ENCODE measurements at regions not wholly inside any gene's neighbourhood (a gene's known extent, or its start where the extent isn't known, plus 50 kb on each side); places are given as distances from the start of the nearest gene placed in this dataset.

DNA sequence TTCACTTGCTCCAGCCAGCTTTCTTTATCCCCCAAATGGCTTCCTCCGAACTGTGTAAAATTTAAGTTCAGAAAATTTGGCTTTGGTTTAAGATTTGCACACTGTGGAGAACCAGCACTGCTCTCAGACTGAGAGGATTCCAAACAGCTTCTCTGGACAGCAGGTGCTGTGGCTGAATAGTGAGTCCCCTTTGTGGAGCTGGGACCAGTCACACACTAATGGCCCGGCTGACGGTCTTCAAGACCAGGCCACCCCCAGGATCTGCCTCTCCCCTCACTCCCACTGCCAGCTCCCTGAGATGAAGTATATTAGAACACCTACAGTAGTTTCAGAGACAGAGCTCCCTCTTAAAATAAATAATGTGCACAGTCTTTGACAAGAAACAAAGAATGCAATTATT is 267.3 kb downstream of the BCAT1 start:
- TF ChIP-seq, protein P1, sequence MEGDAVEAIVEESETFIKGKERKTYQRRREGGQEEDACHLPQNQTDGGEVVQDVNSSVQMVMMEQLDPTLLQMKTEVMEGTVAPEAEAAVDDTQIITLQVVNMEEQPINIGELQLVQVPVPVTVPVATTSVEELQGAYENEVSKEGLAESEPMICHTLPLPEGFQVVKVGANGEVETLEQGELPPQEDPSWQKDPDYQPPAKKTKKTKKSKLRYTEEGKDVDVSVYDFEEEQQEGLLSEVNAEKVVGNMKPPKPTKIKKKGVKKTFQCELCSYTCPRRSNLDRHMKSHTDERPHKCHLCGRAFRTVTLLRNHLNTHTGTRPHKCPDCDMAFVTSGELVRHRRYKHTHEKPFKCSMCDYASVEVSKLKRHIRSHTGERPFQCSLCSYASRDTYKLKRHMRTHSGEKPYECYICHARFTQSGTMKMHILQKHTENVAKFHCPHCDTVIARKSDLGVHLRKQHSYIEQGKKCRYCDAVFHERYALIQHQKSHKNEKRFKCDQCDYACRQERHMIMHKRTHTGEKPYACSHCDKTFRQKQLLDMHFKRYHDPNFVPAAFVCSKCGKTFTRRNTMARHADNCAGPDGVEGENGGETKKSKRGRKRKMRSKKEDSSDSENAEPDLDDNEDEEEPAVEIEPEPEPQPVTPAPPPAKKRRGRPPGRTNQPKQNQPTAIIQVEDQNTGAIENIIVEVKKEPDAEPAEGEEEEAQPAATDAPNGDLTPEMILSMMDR (IDR thresholded peaks at IDR 0.05; ENCODE audit: low read depth, low read length): no peak
- no peak for TF ChIP-seq EZH2phosphoT487 (IDR thresholded peaks at IDR 0.05; ENCODE audit: low read depth)

Measured in OCI-LY3 (cell line).